HG03060 (cell line): ENCODE measurements at regions not wholly inside any gene's neighbourhood (a gene's known extent, or its start where the extent isn't known, plus 50 kb on each side); places are given as distances from the start of the nearest gene placed in this dataset.

ENCODE experiments used
- ATAC-seq: cut with Tn5 transposase; IDR thresholded peaks from one replicate; pipeline ENCODE4 v1.9.1; 2021; ENCODE audit warnings: low read depth, moderate number of reproducible peaks; ENCODE audit not compliant: unreplicated experiment

- ATAC-seq = no peak
Observed at GRCh38 chr2:128523457-128523856, 204.8 kb upstream of the HS6ST1 start.

GRCh38 chr2:128524183-128524582, 205.5 kb upstream of the HS6ST1 start:
- ATAC-seq = no peak

- ATAC-seq = no peak
Observed at GRCh38 chr2:128525653-128526052, 207.0 kb upstream of the HS6ST1 start.

GRCh38 chr2:128526455-128526976, 207.8 kb upstream of the HS6ST1 start:
- ATAC-seq = no peak

- ATAC-seq = no peak
Observed at GRCh38 chr2:128528133-128528532, 209.5 kb upstream of the HS6ST1 start.

GRCh38 chr2:128530025-128530573, 211.4 kb upstream of the HS6ST1 start:
- ATAC-seq = no peak

GRCh38 chr2:128531856-128532255, 213.2 kb upstream of the HS6ST1 start:
- ATAC-seq = no peak

GRCh38 chr2:128533101-128533500, 214.4 kb upstream of the HS6ST1 start:
- no peak for ATAC-seq

- no peak for ATAC-seq
Observed at GRCh38 chr2:128534688-128535392, 216.2 kb upstream of the HS6ST1 start.

GRCh38 chr2:128535953-128536352, 217.3 kb upstream of the HS6ST1 start:
- ATAC-seq = no peak

GRCh38 chr2:128536925-128537620, 218.4 kb upstream of the HS6ST1 start:
- ATAC-seq = no peak

GRCh38 chr2:128537646-128538045, 219.0 kb upstream of the HS6ST1 start:
- ATAC-seq = no peak

- no peak for ATAC-seq
Observed at GRCh38 chr2:128538396-128538795, 219.7 kb upstream of the HS6ST1 start.

- ATAC-seq = no peak
Observed at GRCh38 chr2:128540670-128541069, 222.0 kb upstream of the HS6ST1 start.

- ATAC-seq = no peak
Observed at GRCh38 chr2:128541448-128541847, 222.8 kb upstream of the HS6ST1 start.

- no peak for ATAC-seq
Observed at GRCh38 chr2:128543036-128543435, 224.4 kb upstream of the HS6ST1 start.

GRCh38 chr2:128543646-128544045, 225.0 kb upstream of the HS6ST1 start:
- ATAC-seq = no peak

- no peak for ATAC-seq
Observed at GRCh38 chr2:128544321-128545037, 225.8 kb upstream of the HS6ST1 start.

- ATAC-seq = no peak
Observed at GRCh38 chr2:128545085-128545484, 226.4 kb upstream of the HS6ST1 start.

- ATAC-seq = no peak
Observed at GRCh38 chr2:128545829-128546228, 227.2 kb upstream of the HS6ST1 start.

GRCh38 chr2:128547667-128548066, 229.0 kb upstream of the HS6ST1 start:
- ATAC-seq = no peak
